ENCODE measurements at regions not wholly inside any gene's neighbourhood (a gene's known extent, or its start where the extent isn't known, plus 50 kb on each side); places are given as distances from the start of the nearest gene placed in this dataset.
"Not testable (repeated sequence)": the region's sequence is repeated elsewhere in the genome, so short reads cannot be mapped to it uniquely, and the experiment has no call there.

DNA sequence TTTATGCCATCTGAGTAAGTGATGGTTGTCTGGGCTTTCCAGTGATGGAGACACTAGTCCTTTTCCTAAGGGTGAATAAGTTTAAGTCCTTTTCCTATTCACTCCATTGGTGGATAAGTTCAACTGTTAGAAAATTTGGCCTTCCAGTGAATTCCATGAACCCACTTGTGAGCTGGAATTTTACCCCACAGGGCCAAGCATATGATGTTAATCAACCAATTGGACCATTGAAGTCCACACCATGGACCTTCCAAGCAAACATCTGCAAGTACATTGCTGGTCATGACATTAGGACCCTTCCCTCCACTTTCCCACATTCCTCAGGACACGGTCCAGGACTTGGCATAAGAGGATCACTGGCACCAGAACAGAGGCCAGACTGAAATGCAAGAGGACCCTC is 381.4 kb downstream of the RPS24 start:
- no peak for DNase-seq (ENCODE audit: low read depth, low spot score)
- Histone ChIP-seq H3K27ac (ENCODE audit: low read length) (no peak overlapping the region), H3K4me1 (ENCODE audit: control insufficient read depth, insufficient read depth, low read length) (no peaks in the 10 kb centered on the region), H3K4me3 (ENCODE audit: low read length) (no peak overlapping the region), H3K9me3 (ENCODE audit: control insufficient read depth, insufficient read depth, low read length) (no peaks in the 10 kb centered on the region), H3K36me3 (ENCODE audit: control insufficient read depth, insufficient read depth, low read length) (no peaks in the 10 kb centered on the region), H3K27me3 (ENCODE audit: control insufficient read depth, insufficient read depth, low read length) (no peaks in the 10 kb centered on the region)
- no CpG with 5 or more reads among the region's 1 CpG for WGBS (ENCODE audit: insufficient coverage, insufficient read length)

- Histone ChIP-seq H3K27me3 (ENCODE audit: control insufficient read depth, insufficient read depth, low read length) (no peaks in the 10 kb centered on the region), H3K9me3 (ENCODE audit: control insufficient read depth, insufficient read depth, low read length) (no peaks in the 10 kb centered on the region), H3K4me1 (ENCODE audit: control insufficient read depth, insufficient read depth, low read length) (peaks cover 3% of the 10 kb centered on the region; the same call in 1 of the 2 replicates), H3K36me3 (ENCODE audit: control insufficient read depth, insufficient read depth, low read length) (no peaks in the 10 kb centered on the region), H3K27ac (ENCODE audit: low read length) (no peak overlapping the region), H3K4me3 (ENCODE audit: low read length) (no peak overlapping the region)
- WGBS (ENCODE audit: insufficient coverage, insufficient read length) = no CpG with 5 or more reads among the region's 3 CpGs
- no peak for DNase-seq (ENCODE audit: low read depth, low spot score)
Observed at GRCh38 chr10:78416031-78417011, 382.7 kb downstream of the RPS24 start.

- no peak for DNase-seq (ENCODE audit: low read depth, low spot score)
- Histone ChIP-seq H3K4me1 (ENCODE audit: control insufficient read depth, insufficient read depth, low read length) (peaks cover 3% of the 10 kb centered on the region; the same call in 1 of the 2 replicates), H3K4me3 (ENCODE audit: low read length) (no peak overlapping the region), H3K9me3 (ENCODE audit: control insufficient read depth, insufficient read depth, low read length) (no peaks in the 10 kb centered on the region), H3K27me3 (ENCODE audit: control insufficient read depth, insufficient read depth, low read length) (no peaks in the 10 kb centered on the region), H3K36me3 (ENCODE audit: control insufficient read depth, insufficient read depth, low read length) (no peaks in the 10 kb centered on the region), H3K27ac (ENCODE audit: low read length) (no peak overlapping the region)
- no CpG with 5 or more reads among the region's 16 CpGs for WGBS (ENCODE audit: insufficient coverage, insufficient read length)
Observed at GRCh38 chr10:78417425-78418370, 384.0 kb downstream of the RPS24 start.

DNA sequence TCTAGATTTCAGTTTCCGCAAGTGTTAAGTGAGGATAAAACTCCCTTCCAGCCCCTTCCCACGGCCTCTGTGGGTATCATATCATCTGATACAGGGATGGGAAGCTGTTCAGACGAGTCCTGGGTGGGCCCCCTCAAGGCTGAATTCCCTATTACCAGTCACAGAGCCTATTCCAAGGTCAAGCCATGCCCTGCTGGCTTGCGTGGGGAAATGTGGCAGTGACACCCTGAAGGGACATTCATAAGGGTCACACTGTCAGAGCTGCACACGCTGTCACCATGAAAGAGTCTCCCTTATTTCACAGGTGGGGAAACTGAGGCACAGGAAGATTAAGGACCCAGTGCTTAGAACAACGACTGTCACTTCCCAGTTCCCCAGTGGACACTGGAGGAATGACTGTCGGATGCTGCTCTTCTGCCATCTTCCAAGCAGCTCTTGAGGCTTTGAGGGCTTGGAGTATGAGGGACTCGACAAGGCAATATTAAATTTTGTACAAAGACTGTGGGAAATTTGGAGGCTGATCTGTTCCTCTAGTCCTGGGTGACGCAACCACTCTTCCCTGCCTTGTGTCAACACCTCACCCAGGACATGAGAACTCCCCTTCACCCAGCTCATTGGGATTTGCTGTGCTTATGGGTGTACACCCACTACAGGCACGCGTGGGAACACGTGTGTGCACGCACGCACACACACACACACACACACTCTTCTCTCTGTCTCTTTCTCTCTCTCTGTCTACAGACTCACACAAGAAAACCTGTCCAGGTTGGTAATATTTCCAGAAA is 386.0 kb downstream of the RPS24 start:
- WGBS (ENCODE audit: insufficient coverage, insufficient read length) = no CpG with 5 or more reads among the region's 14 CpGs
- no peak for DNase-seq (ENCODE audit: low read depth, low spot score)
- Histone ChIP-seq H3K4me1 (ENCODE audit: control insufficient read depth, insufficient read depth, low read length) (peaks cover 3% of the 10 kb centered on the region; the same call in 1 of the 2 replicates), H3K27me3 (ENCODE audit: control insufficient read depth, insufficient read depth, low read length) (no peaks in the 10 kb centered on the region), H3K4me3 (ENCODE audit: low read length) (no peak overlapping the region), H3K36me3 (ENCODE audit: control insufficient read depth, insufficient read depth, low read length) (no peaks in the 10 kb centered on the region), H3K27ac (ENCODE audit: low read length) (no peak overlapping the region), H3K9me3 (ENCODE audit: control insufficient read depth, insufficient read depth, low read length) (no peaks in the 10 kb centered on the region)

GRCh38 chr10:78420946-78421735 is 387.5 kb downstream of the RPS24 start:
- peaks cover 3% of the 10 kb centered on the region; the same call in 1 of the 2 replicates for H3K4me1 ChIP-seq (ENCODE audit: control insufficient read depth, insufficient read depth, low read length)
- H3K9me3 ChIP-seq (ENCODE audit: control insufficient read depth, insufficient read depth, low read length) = no peaks in the 10 kb centered on the region
- DNase-seq (ENCODE audit: low read depth, low spot score) = no peak
- no CpG with 5 or more reads among the region's 16 CpGs for WGBS (ENCODE audit: insufficient coverage, insufficient read length)
- no peak overlapping the region for H3K27ac ChIP-seq (ENCODE audit: low read length)
- no peaks in the 10 kb centered on the region for H3K27me3 ChIP-seq (ENCODE audit: control insufficient read depth, insufficient read depth, low read length)
- H3K4me3 ChIP-seq (ENCODE audit: low read length) = no peak overlapping the region
- H3K36me3 ChIP-seq (ENCODE audit: control insufficient read depth, insufficient read depth, low read length) = no peaks in the 10 kb centered on the region

GRCh38 chr10:78424050-78424449 is 390.4 kb downstream of the RPS24 start:
- not testable (repeated sequence) for H3K27me3 ChIP-seq (ENCODE audit: control insufficient read depth, insufficient read depth, low read length); DNase-seq (ENCODE audit: low read depth, low spot score); H3K4me1 ChIP-seq (ENCODE audit: control insufficient read depth, insufficient read depth, low read length); H3K36me3 ChIP-seq (ENCODE audit: control insufficient read depth, insufficient read depth, low read length); H3K27ac ChIP-seq (ENCODE audit: low read length); H3K4me3 ChIP-seq (ENCODE audit: low read length); H3K9me3 ChIP-seq (ENCODE audit: control insufficient read depth, insufficient read depth, low read length)
- no CpG with 5 or more reads among the region's 2 CpGs for WGBS (ENCODE audit: insufficient coverage, insufficient read length)

GRCh38 chr10:78424723-78425122 is 391.1 kb downstream of the RPS24 start:
- no peaks in the 10 kb centered on the region for H3K36me3 ChIP-seq (ENCODE audit: control insufficient read depth, insufficient read depth, low read length)
- DNase-seq (ENCODE audit: low read depth, low spot score) = no peak
- no peaks in the 10 kb centered on the region for H3K9me3 ChIP-seq (ENCODE audit: control insufficient read depth, insufficient read depth, low read length)
- no peak overlapping the region for H3K4me3 ChIP-seq (ENCODE audit: low read length)
- peaks cover 3% of the 10 kb centered on the region; the same call in 1 of the 2 replicates for H3K4me1 ChIP-seq (ENCODE audit: control insufficient read depth, insufficient read depth, low read length)
- no peak overlapping the region for H3K27ac ChIP-seq (ENCODE audit: low read length)
- WGBS (ENCODE audit: insufficient coverage, insufficient read length) = no CpG with 5 or more reads among the region's 1 CpG
- H3K27me3 ChIP-seq (ENCODE audit: control insufficient read depth, insufficient read depth, low read length) = no peaks in the 10 kb centered on the region

DNA sequence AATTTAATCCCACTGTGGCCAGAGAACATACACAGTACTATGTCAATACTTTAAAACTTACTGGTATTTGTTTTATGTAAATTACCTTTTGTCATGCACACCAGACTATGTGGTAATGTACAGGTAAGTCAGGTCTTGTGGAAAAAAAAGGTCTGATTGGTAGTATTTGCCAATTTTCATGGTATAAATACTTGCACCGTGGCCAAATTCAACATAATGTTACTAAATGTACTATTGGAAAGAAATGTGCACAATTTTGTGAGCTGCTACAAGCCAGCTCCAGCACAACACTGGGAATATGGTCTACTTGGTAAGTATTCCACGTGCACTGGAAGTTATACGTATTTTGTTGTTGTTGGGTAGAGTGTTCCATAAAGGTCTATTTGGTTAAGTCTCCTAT is 392.5 kb downstream of the RPS24 start:
- no peaks in the 10 kb centered on the region for H3K9me3 ChIP-seq (ENCODE audit: control insufficient read depth, insufficient read depth, low read length)
- no peak overlapping the region for H3K4me3 ChIP-seq (ENCODE audit: low read length)
- H3K4me1 ChIP-seq (ENCODE audit: control insufficient read depth, insufficient read depth, low read length) = no peaks in the 10 kb centered on the region
- no peaks in the 10 kb centered on the region for H3K36me3 ChIP-seq (ENCODE audit: control insufficient read depth, insufficient read depth, low read length)
- no CpG with 5 or more reads among the region's 3 CpGs for WGBS (ENCODE audit: insufficient coverage, insufficient read length)
- H3K27ac ChIP-seq (ENCODE audit: low read length) = no peak overlapping the region
- no peak for DNase-seq (ENCODE audit: low read depth, low spot score)
- H3K27me3 ChIP-seq (ENCODE audit: control insufficient read depth, insufficient read depth, low read length) = no peaks in the 10 kb centered on the region

GRCh38 chr10:78427497-78428031 is 393.9 kb downstream of the RPS24 start:
- H3K27me3 ChIP-seq (ENCODE audit: control insufficient read depth, insufficient read depth, low read length) = no peaks in the 10 kb centered on the region
- H3K4me3 ChIP-seq (ENCODE audit: low read length) = no peak overlapping the region
- no peaks in the 10 kb centered on the region for H3K9me3 ChIP-seq (ENCODE audit: control insufficient read depth, insufficient read depth, low read length)
- no peak for DNase-seq (ENCODE audit: low read depth, low spot score)
- H3K36me3 ChIP-seq (ENCODE audit: control insufficient read depth, insufficient read depth, low read length) = no peaks in the 10 kb centered on the region
- no CpG with 5 or more reads among the region's 2 CpGs for WGBS (ENCODE audit: insufficient coverage, insufficient read length)
- H3K4me1 ChIP-seq (ENCODE audit: control insufficient read depth, insufficient read depth, low read length) = no peaks in the 10 kb centered on the region
- H3K27ac ChIP-seq (ENCODE audit: low read length) = no peak overlapping the region
